GM23338 (cell line): ENCODE measurements at regions not wholly inside any gene's neighbourhood (a gene's known extent, or its start where the extent isn't known, plus 50 kb on each side); places are given as distances from the start of the nearest gene placed in this dataset.

Experiments
- ATAC-seq: fragments of 200-7000 bp; cut with Tn5 transposase; 3 replicates; pipeline ENCODE4 v1.9.1; 2020
- DNase-seq: peaks from one replicate; pipeline ENCODE4 v3.0.0-alpha.2; 2015; ENCODE audit warnings: low spot score
- H2AFZ ChIP-seq: fragments of 200-600 bp; sonication (generic); 2 replicates; pipeline ENCODE4 v1.8.0; 2016; ENCODE audit warnings: antibody characterized with exemption, mild to moderate bottlenecking, moderate library complexity
- H3F3A ChIP-seq: fragments of 200-600 bp; sonication (generic); replicated peaks from 2 replicates; pipeline ENCODE4 v1.8.0; 2017; ENCODE audit warnings: antibody characterized with exemption, mixed run types, low read depth
- H3K27ac ChIP-seq: fragments of 200-600 bp; sonication (generic); 2 replicates; pipeline ENCODE4 v1.6.1; 2016; ENCODE audit warnings: low read depth
- H3K27me3 ChIP-seq: fragments of 200-600 bp; sonication (generic); 2 replicates; pipeline ENCODE4 v1.8.0; 2016; ENCODE audit warnings: mild to moderate bottlenecking, mixed run types, moderate library complexity; ENCODE audit not compliant: insufficient read depth
- H3K36me3 ChIP-seq: fragments of 200-600 bp; sonication (generic); 2 replicates; pipeline ENCODE4 v1.8.0; 2016; ENCODE audit warnings: mild to moderate bottlenecking; ENCODE audit not compliant: insufficient read depth
- H3K4me1 ChIP-seq: fragments of 200-600 bp; sonication (generic); 2 replicates; pipeline ENCODE4 v1.8.0; 2016; ENCODE audit warnings: mild to moderate bottlenecking, moderate library complexity; ENCODE audit not compliant: insufficient read depth
- H3K4me2 ChIP-seq: fragments of 200-600 bp; sonication (generic); 2 replicates; pipeline ENCODE4 v1.7.1; 2017; ENCODE audit warnings: mixed run types
- H3K4me3 ChIP-seq: fragments of 200-600 bp; sonication (generic); 2 replicates; pipeline ENCODE4 v1.6.1; 2016; ENCODE audit warnings: mixed run types
- H3K79me2 ChIP-seq: fragments of 200-600 bp; sonication (generic); replicated peaks from 2 replicates; pipeline ENCODE4 v1.8.0; 2017; ENCODE audit warnings: mild to moderate bottlenecking; ENCODE audit not compliant: insufficient read depth
- H3K9me2 ChIP-seq: fragments of 200-600 bp; sonication (generic); 2 replicates; pipeline ENCODE4 v1.8.0; 2017; ENCODE audit not compliant: insufficient read depth
- H4K20me1 ChIP-seq: fragments of 200-600 bp; sonication (generic); replicated peaks from 2 replicates; pipeline ENCODE4 v1.8.0; 2017; ENCODE audit warnings: mild to moderate bottlenecking; ENCODE audit not compliant: insufficient read depth
- H3K27ac Mint-ChIP-seq: 2 replicates; pipeline ENCODE4 v1.8.0; 2020; ENCODE audit warnings: inconsistent platforms, mild to moderate bottlenecking, moderate library complexity, mixed read lengths
- H3K27me3 Mint-ChIP-seq: 3 replicates; pipeline ENCODE4 v1.8.0; 2022; ENCODE audit warnings: low read depth, mild to moderate bottlenecking, moderate library complexity, mixed read lengths, inconsistent platforms; ENCODE audit not compliant: insufficient read depth, poor library complexity
- H3K36me3 Mint-ChIP-seq: 3 replicates; pipeline ENCODE4 v1.8.0; 2021; ENCODE audit warnings: low read depth, mild to moderate bottlenecking, inconsistent platforms, moderate library complexity, mixed read lengths
- H3K4me1 Mint-ChIP-seq: 3 replicates; pipeline ENCODE4 v1.8.0; 2020; ENCODE audit warnings: mild to moderate bottlenecking, inconsistent platforms, mixed read lengths
- H3K4me3 Mint-ChIP-seq: 3 replicates; pipeline ENCODE4 v1.8.0; 2021; ENCODE audit warnings: moderate library complexity, mild to moderate bottlenecking, inconsistent platforms, mixed read lengths
- H3K9me3 Mint-ChIP-seq: 3 replicates; pipeline ENCODE4 v1.8.0; 2020; ENCODE audit warnings: moderate library complexity, mild to moderate bottlenecking, inconsistent platforms, mixed read lengths
- CREB1 ChIP-seq: fragments of 250-450 bp; sonication (Bioruptor Pico); IDR thresholded peaks from 2 replicates; pipeline ENCODE4 v1.5.0; 2020; ENCODE audit warnings: low read depth, mild to moderate bottlenecking, moderate library complexity
- ETS1 ChIP-seq: IDR thresholded peaks from 2 replicates; pipeline ENCODE4 v1.6.1; 2016; ENCODE audit warnings: antibody characterized with exemption
- EZH2 ChIP-seq: fragments of 200-600 bp; sonication (generic); IDR thresholded peaks from one replicate; pipeline ENCODE4 v1.8.0; 2017; ENCODE audit warnings: antibody characterized with exemption, mild to moderate bottlenecking, low read depth; ENCODE audit not compliant: unreplicated experiment
- EZH2phosphoT487 ChIP-seq: fragments of 200-600 bp; sonication (generic); IDR thresholded peaks from one replicate; pipeline ENCODE4 v1.8.1; 2018; ENCODE audit warnings: antibody characterized with exemption; ENCODE audit not compliant: unreplicated experiment
- JUNB ChIP-seq: IDR thresholded peaks from one replicate; pipeline ENCODE4 v1.6.1; 2016; ENCODE audit warnings: antibody characterized with exemption; ENCODE audit not compliant: unreplicated experiment
- NANOG ChIP-seq: IDR thresholded peaks from 2 replicates; pipeline ENCODE4 v1.6.1; 2016; ENCODE audit warnings: antibody characterized with exemption, borderline replicate concordance
- POLR2AphosphoS5 ChIP-seq: IDR thresholded peaks from 2 replicates; pipeline ENCODE4 v1.6.1; 2016; ENCODE audit warnings: antibody characterized with exemption, low read depth
- STAT1 ChIP-seq: IDR thresholded peaks from one replicate; pipeline ENCODE4 v1.6.1; 2016; ENCODE audit warnings: antibody characterized with exemption; ENCODE audit not compliant: unreplicated experiment
- ZNF114 ChIP-seq: fragments of 250-450 bp; sonication (Bioruptor Pico); IDR thresholded peaks from 2 replicates; pipeline ENCODE4 v1.5.0; 2020; ENCODE audit warnings: mild to moderate bottlenecking, moderate library complexity
- ZNF331 ChIP-seq: fragments of 250-450 bp; sonication (Bioruptor Pico); IDR thresholded peaks from 2 replicates; pipeline ENCODE4 v1.5.0; 2020; ENCODE audit warnings: low read depth, mild to moderate bottlenecking, moderate library complexity
- ZNF462 ChIP-seq: fragments of 250-450 bp; sonication (Bioruptor Pico); IDR thresholded peaks from 2 replicates; pipeline ENCODE4 v1.5.0; 2020; ENCODE audit warnings: mild to moderate bottlenecking, moderate library complexity
- TF ChIP-seq, protein P1 (sequence below): IDR thresholded peaks from one replicate; pipeline ENCODE4 v1.6.1; 2018; ENCODE audit warnings: antibody characterized with exemption; ENCODE audit not compliant: unreplicated experiment
- TF ChIP-seq, protein P2 (sequence below), 2 experiments: fragments of 200-600 bp in 1 of 2; sonication (generic) in 1 of 2; conservative IDR thresholded peaks; 2 replicates each; pipeline versions ENCODE4 v1.5.1 to v1.6.1; 2016 to 2017; ENCODE audit warnings: antibody characterized with exemption in 2 of 2, low read depth in 2 of 2, mild to moderate bottlenecking in 2 of 2, moderate library complexity in 1 of 2

DNA sequence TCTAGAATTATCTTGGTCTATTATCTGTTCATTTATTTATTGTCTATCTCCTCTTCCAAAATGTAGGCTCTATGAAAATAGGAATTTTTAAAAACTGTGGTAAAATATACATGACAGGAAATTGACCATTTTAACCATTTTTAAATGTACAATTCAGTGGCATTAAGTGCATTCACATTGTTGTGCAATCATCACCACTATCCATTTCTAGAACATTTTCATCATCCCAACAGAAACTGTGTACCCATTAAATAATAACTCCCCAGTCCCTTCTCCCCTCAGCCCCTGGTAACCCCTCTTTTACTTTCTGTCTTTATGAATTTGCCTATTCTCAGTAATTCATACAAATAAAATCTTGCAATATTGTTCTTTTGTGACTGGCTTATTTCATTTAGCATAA is 71.1 kb upstream of the LCLAT1 start:
- Mint-ChIP-seq H3K4me3 (no peak overlapping the region), H3K36me3 (no peaks in the 10 kb centered on the region), H3K27ac (no peak overlapping the region), H3K4me1 (no peaks in the 10 kb centered on the region), H3K27me3 (no peaks in the 10 kb centered on the region), H3K9me3 (no peaks in the 10 kb centered on the region)
- no peaks in the 10 kb centered on the region for H3K79me2 ChIP-seq
- H3K27ac ChIP-seq, result no peak overlapping the region
- ATAC-seq (no peak), DNase-seq (no peak)
- H2AFZ ChIP-seq, result no peak overlapping the region
- H3F3A ChIP-seq, result no peaks in the 10 kb centered on the region
- H3K36me3 ChIP-seq, result no peaks in the 10 kb centered on the region
- no peak overlapping the region for H3K4me2 ChIP-seq
- TF ChIP-seq JUNB, result no peak
- no peak for TF ChIP-seq NANOG
- no peak for TF ChIP-seq ZNF331 (CRISPR knock-in tag)
- no peak for TF ChIP-seq ZNF114 (CRISPR knock-in tag)
- TF ChIP-seq EZH2, result no peak
- TF ChIP-seq EZH2phosphoT487, result no peak
- no peak for TF ChIP-seq CREB1 (CRISPR knock-in tag)
- TF ChIP-seq POLR2AphosphoS5, result no peak
- TF ChIP-seq ZNF462 (CRISPR knock-in tag), result no peak
- TF ChIP-seq STAT1, result no peak
- TF ChIP-seq, protein P1, sequence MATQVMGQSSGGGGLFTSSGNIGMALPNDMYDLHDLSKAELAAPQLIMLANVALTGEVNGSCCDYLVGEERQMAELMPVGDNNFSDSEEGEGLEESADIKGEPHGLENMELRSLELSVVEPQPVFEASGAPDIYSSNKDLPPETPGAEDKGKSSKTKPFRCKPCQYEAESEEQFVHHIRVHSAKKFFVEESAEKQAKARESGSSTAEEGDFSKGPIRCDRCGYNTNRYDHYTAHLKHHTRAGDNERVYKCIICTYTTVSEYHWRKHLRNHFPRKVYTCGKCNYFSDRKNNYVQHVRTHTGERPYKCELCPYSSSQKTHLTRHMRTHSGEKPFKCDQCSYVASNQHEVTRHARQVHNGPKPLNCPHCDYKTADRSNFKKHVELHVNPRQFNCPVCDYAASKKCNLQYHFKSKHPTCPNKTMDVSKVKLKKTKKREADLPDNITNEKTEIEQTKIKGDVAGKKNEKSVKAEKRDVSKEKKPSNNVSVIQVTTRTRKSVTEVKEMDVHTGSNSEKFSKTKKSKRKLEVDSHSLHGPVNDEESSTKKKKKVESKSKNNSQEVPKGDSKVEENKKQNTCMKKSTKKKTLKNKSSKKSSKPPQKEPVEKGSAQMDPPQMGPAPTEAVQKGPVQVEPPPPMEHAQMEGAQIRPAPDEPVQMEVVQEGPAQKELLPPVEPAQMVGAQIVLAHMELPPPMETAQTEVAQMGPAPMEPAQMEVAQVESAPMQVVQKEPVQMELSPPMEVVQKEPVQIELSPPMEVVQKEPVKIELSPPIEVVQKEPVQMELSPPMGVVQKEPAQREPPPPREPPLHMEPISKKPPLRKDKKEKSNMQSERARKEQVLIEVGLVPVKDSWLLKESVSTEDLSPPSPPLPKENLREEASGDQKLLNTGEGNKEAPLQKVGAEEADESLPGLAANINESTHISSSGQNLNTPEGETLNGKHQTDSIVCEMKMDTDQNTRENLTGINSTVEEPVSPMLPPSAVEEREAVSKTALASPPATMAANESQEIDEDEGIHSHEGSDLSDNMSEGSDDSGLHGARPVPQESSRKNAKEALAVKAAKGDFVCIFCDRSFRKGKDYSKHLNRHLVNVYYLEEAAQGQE, result no peak
- TF ChIP-seq, protein P2, sequence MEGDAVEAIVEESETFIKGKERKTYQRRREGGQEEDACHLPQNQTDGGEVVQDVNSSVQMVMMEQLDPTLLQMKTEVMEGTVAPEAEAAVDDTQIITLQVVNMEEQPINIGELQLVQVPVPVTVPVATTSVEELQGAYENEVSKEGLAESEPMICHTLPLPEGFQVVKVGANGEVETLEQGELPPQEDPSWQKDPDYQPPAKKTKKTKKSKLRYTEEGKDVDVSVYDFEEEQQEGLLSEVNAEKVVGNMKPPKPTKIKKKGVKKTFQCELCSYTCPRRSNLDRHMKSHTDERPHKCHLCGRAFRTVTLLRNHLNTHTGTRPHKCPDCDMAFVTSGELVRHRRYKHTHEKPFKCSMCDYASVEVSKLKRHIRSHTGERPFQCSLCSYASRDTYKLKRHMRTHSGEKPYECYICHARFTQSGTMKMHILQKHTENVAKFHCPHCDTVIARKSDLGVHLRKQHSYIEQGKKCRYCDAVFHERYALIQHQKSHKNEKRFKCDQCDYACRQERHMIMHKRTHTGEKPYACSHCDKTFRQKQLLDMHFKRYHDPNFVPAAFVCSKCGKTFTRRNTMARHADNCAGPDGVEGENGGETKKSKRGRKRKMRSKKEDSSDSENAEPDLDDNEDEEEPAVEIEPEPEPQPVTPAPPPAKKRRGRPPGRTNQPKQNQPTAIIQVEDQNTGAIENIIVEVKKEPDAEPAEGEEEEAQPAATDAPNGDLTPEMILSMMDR (conservative IDR thresholded peaks at IDR 0.05; ENCODE audit: low read depth in 2 of 2), result no peak
- TF ChIP-seq ETS1, result no peak
- H3K9me2 ChIP-seq, result 0 out of 2 replicates have a peak, but pooled peaks cover 4% of the 10 kb centered on the region
- H3K4me1 ChIP-seq, result no peaks in the 10 kb centered on the region
- no peak overlapping the region for H3K4me3 ChIP-seq
- H3K27me3 ChIP-seq, result no peaks in the 10 kb centered on the region
- no peaks in the 10 kb centered on the region for H4K20me1 ChIP-seq
